T-cell (primary cell): ENCODE measurements at regions not wholly inside any gene's neighbourhood (a gene's known extent, or its start where the extent isn't known, plus 50 kb on each side); places are given as distances from the start of the nearest gene placed in this dataset.

Source experiments
- ATAC-seq, 4 experiments: fragments of 200-7000 bp in 3 of 4; fragments of 150-1000 bp in 1 of 4; cut with Tn5 transposase; replicated peaks in 1 of 4; 1 replicate in 3 of 4; 2 replicates in 1 of 4; pipeline ENCODE4 v1.10.0; 2021; ENCODE audit warnings: moderate library complexity in 3 of 4, mild to moderate bottlenecking in 2 of 4, moderate number of reproducible peaks in 1 of 4
- CTCF ChIA-PET, 2 donors: fragments of 300-600 bp; sonication (Branson Sonifier 250); formaldehyde crosslinking; loops; one replicate each; lab custom pipeline; 2022; ENCODE audit warnings: antibody characterized with exemption in 2 of 2; lab: Charles Lee
- POLR2A ChIA-PET, 2 donors: fragments of 300-600 bp; sonication (Branson Sonifier 250); formaldehyde crosslinking; loops; one replicate each; lab custom pipeline; 2022; ENCODE audit warnings: antibody characterized with exemption in 2 of 2; lab: Charles Lee
- DNase-seq, 35 experiments: peaks; one replicate each; pipeline versions ENCODE4 v3.0.0 to v3.0.0-alpha.2; 2013 to 2023
- H3K27ac ChIP-seq: one replicate; pipeline ENCODE4 v1.5.1; 2013; ENCODE audit warnings: low read length
- H3K27me3 ChIP-seq, 2 experiments: replicated peaks in 1 of 2; 1 replicate in 1 of 2; 2 replicates in 1 of 2; pipeline versions ENCODE4 v1.6.1 to v1.7.0; 2013; ENCODE audit warnings: low read length in 1 of 2, mixed read lengths in 1 of 2; ENCODE audit not compliant: control insufficient read depth in 2 of 2, insufficient read depth in 2 of 2; ENCODE audit errors: extremely low read depth in 1 of 2
- H3K36me3 ChIP-seq, 2 donors: 1 replicate in 1 of 2; 2 replicates in 1 of 2; pipeline versions ENCODE4 v1.6.1 to v1.7.0; 2013; ENCODE audit warnings: low read length in 1 of 2; ENCODE audit not compliant: control insufficient read depth in 2 of 2, insufficient read depth in 1 of 2; ENCODE audit errors: extremely low read depth in 1 of 2
- H3K4me1 ChIP-seq, 2 experiments: 1 replicate in 1 of 2; 2 replicates in 1 of 2; pipeline versions ENCODE4 v1.6.1 to v1.7.0; 2013; ENCODE audit warnings: low read length in 2 of 2, mixed read lengths in 1 of 2; ENCODE audit not compliant: insufficient read depth in 2 of 2, control insufficient read depth in 1 of 2; ENCODE audit errors: extremely low read depth in 1 of 2
- H3K4me3 ChIP-seq, 2 donors: 1 replicate in 1 of 2; 2 replicates in 1 of 2; pipeline versions ENCODE4 v1.5.1 to v1.7.0; 2013; ENCODE audit warnings: mild to moderate bottlenecking in 2 of 2, low read length in 1 of 2, moderate library complexity in 1 of 2; ENCODE audit not compliant: control insufficient read depth in 1 of 2; ENCODE audit errors: extremely low read depth in 1 of 2
- H3K9me3 ChIP-seq: 2 replicates; pipeline ENCODE4 v1.7.0; 2013
- H3K27ac Mint-ChIP-seq, 2 donors: one replicate each; pipeline ENCODE4 v1.8.0; 2020 to 2021; ENCODE audit warnings: mild to moderate bottlenecking in 2 of 2, mixed read lengths in 2 of 2
- H3K27me3 Mint-ChIP-seq, 2 donors: one replicate each; pipeline ENCODE4 v1.8.0; 2021 to 2022; ENCODE audit warnings: mixed read lengths in 2 of 2
- H3K36me3 Mint-ChIP-seq: one replicate; pipeline ENCODE4 v1.8.0; 2021; ENCODE audit warnings: mixed read lengths
- H3K4me1 Mint-ChIP-seq, 3 donors: one replicate each; pipeline ENCODE4 v1.8.0; 2020 to 2022; ENCODE audit warnings: mixed read lengths in 3 of 3, mild to moderate bottlenecking in 1 of 3
- H3K4me3 Mint-ChIP-seq, 3 donors: one replicate each; pipeline ENCODE4 v1.8.0; 2020 to 2022; ENCODE audit warnings: mild to moderate bottlenecking in 3 of 3, mixed read lengths in 3 of 3, moderate library complexity in 3 of 3
- H3K9me3 Mint-ChIP-seq, 3 donors: one replicate each; pipeline ENCODE4 v1.8.0; 2020 to 2022; ENCODE audit warnings: mixed read lengths in 3 of 3
- WGBS: methylation state at CpG from one replicate; pipeline ENCODE4 v1.1.5; 2013; ENCODE audit warnings: missing lambda C conversion rate; ENCODE audit not compliant: insufficient coverage; 5-methylcytosine and 5-hydroxymethylcytosine counted together

GRCh38 chr7:40935435-40935834 lies 767.5 kb downstream of the INHBA start:
- ATAC-seq (no peak), DNase-seq (no peak)
- Histone ChIP-seq H3K36me3 (no peaks in the 10 kb centered on the region), H3K9me3 (no peaks in the 10 kb centered on the region), H3K27ac (no peak overlapping the region), H3K4me3 (no peak overlapping the region), H3K27me3 (no peaks in the 10 kb centered on the region), H3K4me1 (no peaks in the 10 kb centered on the region)
- Mint-ChIP-seq H3K27ac (no peak overlapping the region), H3K36me3 (no peaks in the 10 kb centered on the region), H3K4me3 (no peak overlapping the region), H3K27me3 (no peaks in the 10 kb centered on the region), H3K9me3 (peaks cover 5 to 29% (median 7%) of the 10 kb centered on the region in 3 donors), H3K4me1 (no peaks in the 10 kb centered on the region)
- POLR2A ChIA-PET = no interaction called here
- WGBS = no CpG with 5 or more reads among the region's 2 CpGs
- CTCF ChIA-PET = no interaction called here

- no CpG with 5 or more reads among the region's 1 CpG for WGBS
- ATAC-seq = no peak
- H3K27ac ChIP-seq = no peak overlapping the region
- H3K36me3 ChIP-seq = no peaks in the 10 kb centered on the region
- no peaks in the 10 kb centered on the region for H3K36me3 Mint-ChIP-seq
- CTCF ChIA-PET = no interaction called here
- no peak overlapping the region for H3K27ac Mint-ChIP-seq
- H3K27me3 Mint-ChIP-seq = no peaks in the 10 kb centered on the region
- no peaks in the 10 kb centered on the region for H3K4me1 ChIP-seq
- DNase-seq = no peak
- H3K27me3 ChIP-seq = no peaks in the 10 kb centered on the region
- H3K4me3 ChIP-seq = no peak overlapping the region
- no peaks in the 10 kb centered on the region for H3K9me3 ChIP-seq
- no peak overlapping the region for H3K4me3 Mint-ChIP-seq
- peaks cover 5 to 16% (median 6%) of the 10 kb centered on the region in 3 donors for H3K9me3 Mint-ChIP-seq
- POLR2A ChIA-PET = no interaction called here
- no peaks in the 10 kb centered on the region for H3K4me1 Mint-ChIP-seq
Observed at GRCh38 chr7:40923626-40924025, 779.3 kb downstream of the INHBA start.

- H3K36me3 ChIP-seq = no peaks in the 10 kb centered on the region
- no peaks in the 10 kb centered on the region for H3K27me3 ChIP-seq
- H3K4me3 ChIP-seq = no peak overlapping the region
- ChIA-PET POLR2A (no interaction called here), CTCF (no interaction called here)
- WGBS = no CpG with 5 or more reads among the region's 1 CpG
- no peaks in the 10 kb centered on the region for H3K9me3 ChIP-seq
- no peaks in the 10 kb centered on the region for H3K4me1 ChIP-seq
- Mint-ChIP-seq H3K27ac (no peak overlapping the region), H3K4me3 (no peak overlapping the region), H3K36me3 (no peaks in the 10 kb centered on the region), H3K9me3 (peaks cover 6 to 15% (median 8%) of the 10 kb centered on the region in 3 donors), H3K4me1 (no peaks in the 10 kb centered on the region), H3K27me3 (no peaks in the 10 kb centered on the region)
- H3K27ac ChIP-seq = no peak overlapping the region
- DNase-seq (no peak), ATAC-seq (no peak)
Observed at GRCh38 chr7:40922316-40922670, 780.6 kb downstream of the INHBA start.

GRCh38 chr7:40921589-40922315 lies 781.1 kb downstream of the INHBA start:
- Histone ChIP-seq H3K27me3 (no peaks in the 10 kb centered on the region), H3K9me3 (no peaks in the 10 kb centered on the region), H3K36me3 (no peaks in the 10 kb centered on the region), H3K27ac (no peak overlapping the region), H3K4me3 (no peak overlapping the region), H3K4me1 (no peaks in the 10 kb centered on the region)
- peaks cover 6 to 12% (median 6%) of the 10 kb centered on the region in 3 donors for H3K9me3 Mint-ChIP-seq
- no peak overlapping the region for H3K27ac Mint-ChIP-seq
- POLR2A ChIA-PET = interaction anchor here in 1 of 2 donors (0.5 kb wide), 1 partner anchor 123 kb away, joined by 3 read pairs; no protein-coding TSS in a partner anchor
- H3K4me3 Mint-ChIP-seq = no peak overlapping the region
- DNase-seq (no peak), ATAC-seq (no peak)
- H3K4me1 Mint-ChIP-seq = no peaks in the 10 kb centered on the region
- 64% methylated on average over 2 of the region's 7 CpGs for WGBS
- H3K36me3 Mint-ChIP-seq = no peaks in the 10 kb centered on the region
- CTCF ChIA-PET = no interaction called here
- H3K27me3 Mint-ChIP-seq = no peaks in the 10 kb centered on the region

- no peak for ATAC-seq
- no peak overlapping the region for H3K4me3 Mint-ChIP-seq
- DNase-seq = no peak
- POLR2A ChIA-PET = no interaction called here
- H3K4me1 Mint-ChIP-seq = no peaks in the 10 kb centered on the region
- no peaks in the 10 kb centered on the region for H3K27me3 Mint-ChIP-seq
- 93% methylated on average over 2 of the region's 2 CpGs for WGBS
- Histone ChIP-seq H3K36me3 (no peaks in the 10 kb centered on the region), H3K4me1 (no peaks in the 10 kb centered on the region), H3K27me3 (no peaks in the 10 kb centered on the region), H3K27ac (no peak overlapping the region), H3K9me3 (no peaks in the 10 kb centered on the region), H3K4me3 (no peak overlapping the region)
- no peak overlapping the region for H3K27ac Mint-ChIP-seq
- H3K9me3 Mint-ChIP-seq = peaks cover 9 to 15% (median 11%) of the 10 kb centered on the region in 3 donors
- CTCF ChIA-PET = no interaction called here
- H3K36me3 Mint-ChIP-seq = no peaks in the 10 kb centered on the region
Observed at GRCh38 chr7:40918701-40919271, 784.0 kb downstream of the SUGCT start.

GRCh38 chr7:40916813-40917212 lies 782.0 kb downstream of the SUGCT start:
- H3K27me3 ChIP-seq = no peaks in the 10 kb centered on the region
- H3K4me3 ChIP-seq = no peak overlapping the region
- Mint-ChIP-seq H3K27me3 (no peaks in the 10 kb centered on the region), H3K9me3 (peaks cover 3 to 15% (median 8%) of the 10 kb centered on the region in 3 donors), H3K36me3 (no peaks in the 10 kb centered on the region), H3K27ac (no peak overlapping the region), H3K4me3 (no peak overlapping the region), H3K4me1 (no peaks in the 10 kb centered on the region)
- no CpG with 5 or more reads among the region's 2 CpGs for WGBS
- no peak for DNase-seq
- ChIA-PET POLR2A (interaction anchor here in 1 of 2 donors (0.5 kb wide), 1 partner anchor 136 kb away, joined by 7 read pairs; no protein-coding TSS in a partner anchor), CTCF (no interaction called here)
- no peak for ATAC-seq
- no peaks in the 10 kb centered on the region for H3K9me3 ChIP-seq
- H3K4me1 ChIP-seq = no peaks in the 10 kb centered on the region
- H3K36me3 ChIP-seq = no peaks in the 10 kb centered on the region
- no peak overlapping the region for H3K27ac ChIP-seq
